Loucy (cell line): ENCODE measurements at regions not wholly inside any gene's neighbourhood (a gene's known extent, or its start where the extent isn't known, plus 50 kb on each side); places are given as distances from the start of the nearest gene placed in this dataset.

Source experiments
- H2AFZ ChIP-seq: fragments of 200-600 bp; sonication (generic); 2 replicates; pipeline ENCODE4 v1.6.0; 2016; ENCODE audit warnings: antibody characterized with exemption, mild to moderate bottlenecking, low read length, moderate library complexity
- H3F3A ChIP-seq: fragments of 200-600 bp; 2 replicates; pipeline ENCODE4 v1.6.0; 2016; ENCODE audit warnings: antibody characterized with exemption, low read depth, mild to moderate bottlenecking
- H3K27me3 ChIP-seq: fragments of 200-600 bp; sonication (generic); 2 replicates; pipeline ENCODE4 v1.6.1; 2014; ENCODE audit warnings: low read length, mild to moderate bottlenecking; ENCODE audit not compliant: insufficient read depth, poor library complexity, severe bottlenecking
- H3K36me3 ChIP-seq: fragments of 200-600 bp; sonication (generic); 2 replicates; pipeline ENCODE4 v1.6.1; 2016; ENCODE audit warnings: low read length; ENCODE audit not compliant: insufficient read depth
- H3K4me1 ChIP-seq: fragments of 200-600 bp; sonication (generic); 2 replicates; pipeline ENCODE4 v1.5.1; 2014; ENCODE audit warnings: low read length, mild to moderate bottlenecking; ENCODE audit not compliant: insufficient read depth, poor library complexity, severe bottlenecking
- H3K4me2 ChIP-seq: fragments of 200-600 bp; sonication (generic); 2 replicates; pipeline ENCODE4 v1.6.0; 2014; ENCODE audit warnings: antibody characterized with exemption, low read length, low read depth, mild to moderate bottlenecking; ENCODE audit not compliant: poor library complexity, severe bottlenecking
- H3K4me3 ChIP-seq: fragments of 200-600 bp; sonication (generic); 2 replicates; pipeline ENCODE4 v1.5.1; 2014; ENCODE audit warnings: low read length, mild to moderate bottlenecking, mixed read lengths; ENCODE audit not compliant: poor library complexity, severe bottlenecking
- H3K79me2 ChIP-seq: fragments of 200-600 bp; sonication (generic); 2 replicates; pipeline ENCODE4 v1.6.1; 2014; ENCODE audit warnings: low read length; ENCODE audit not compliant: insufficient read depth
- H3K9ac ChIP-seq: fragments of 200-600 bp; sonication (generic); 2 replicates; pipeline ENCODE4 v1.6.0; 2014; ENCODE audit warnings: mild to moderate bottlenecking, low read depth, low read length, moderate library complexity; ENCODE audit not compliant: poor library complexity, severe bottlenecking
- H3K9me2 ChIP-seq: fragments of 200-600 bp; sonication (generic); replicated peaks from 2 replicates; pipeline ENCODE4 v1.6.1; 2016; ENCODE audit warnings: low read depth, low read length, mixed read lengths
- H3K9me3 ChIP-seq: fragments of 200-600 bp; sonication (generic); 2 replicates; pipeline ENCODE4 v1.6.1; 2014; ENCODE audit warnings: mild to moderate bottlenecking, antibody characterized with exemption, low read length, low read depth; ENCODE audit not compliant: insufficient read depth
- H4K20me1 ChIP-seq: fragments of 200-600 bp; sonication (generic); 2 replicates; pipeline ENCODE4 v1.6.0; 2014; ENCODE audit warnings: antibody characterized with exemption, low read length, mild to moderate bottlenecking; ENCODE audit not compliant: insufficient read depth, poor library complexity, severe bottlenecking
- EZH2phosphoT487 ChIP-seq: fragments of 200-600 bp; IDR thresholded peaks from 2 replicates; pipeline ENCODE4 v1.6.1; 2018; ENCODE audit warnings: antibody characterized with exemption, mild to moderate bottlenecking, moderate library complexity, borderline replicate concordance
- TF ChIP-seq, protein P1 (sequence below): fragments of 200-600 bp; sonication (generic); conservative IDR thresholded peaks from 2 replicates; pipeline ENCODE4 v1.5.1; 2014; ENCODE audit warnings: mild to moderate bottlenecking, antibody characterized with exemption, low read length

DNA sequence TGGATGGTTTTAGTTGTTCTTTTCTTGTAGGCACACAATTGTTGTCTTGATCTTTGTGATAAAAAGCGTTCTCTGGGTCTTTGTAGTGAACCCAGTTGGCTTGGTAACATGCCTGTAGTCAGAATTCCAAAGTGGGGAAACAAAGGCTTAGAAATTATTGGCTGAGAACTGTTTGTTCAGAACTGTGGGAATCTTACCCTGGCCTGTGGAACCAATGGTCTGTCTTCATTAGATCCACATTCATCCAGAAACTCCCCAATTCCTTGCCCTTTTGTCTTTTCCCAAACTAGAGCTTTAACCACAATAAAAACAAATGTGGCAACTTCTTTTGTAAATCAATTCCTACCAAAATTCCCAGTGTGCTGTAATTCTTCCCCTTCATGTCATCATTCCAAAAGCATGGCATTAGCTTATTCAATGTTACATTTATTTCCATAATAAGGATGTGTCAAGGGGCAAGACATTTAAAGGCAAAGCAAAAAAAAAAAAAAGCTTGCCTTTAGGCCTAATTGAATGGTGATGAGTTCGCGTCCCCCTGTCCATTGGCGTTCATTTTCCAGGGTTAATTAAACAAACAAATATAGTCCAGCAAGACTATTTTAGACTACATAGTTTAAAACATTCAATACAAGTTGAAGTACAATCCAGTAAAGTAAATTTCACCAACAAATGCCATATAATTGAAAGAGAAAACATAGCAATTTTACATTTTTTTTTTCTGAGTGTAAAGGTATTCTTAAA, 249.8 kb upstream of the ZNF608 start:
- H3K9ac ChIP-seq: no peak overlapping the region
- no peaks in the 10 kb centered on the region for H3K9me3 ChIP-seq
- no peaks in the 10 kb centered on the region for H4K20me1 ChIP-seq
- H3K27me3 ChIP-seq: no peaks in the 10 kb centered on the region
- no peak overlapping the region for H3K4me3 ChIP-seq
- H3K9me2 ChIP-seq: no peaks in the 10 kb centered on the region
- H3K4me2 ChIP-seq: no peak overlapping the region
- H3K79me2 ChIP-seq: no peaks in the 10 kb centered on the region
- no peak for TF ChIP-seq EZH2phosphoT487
- TF ChIP-seq, protein P1, sequence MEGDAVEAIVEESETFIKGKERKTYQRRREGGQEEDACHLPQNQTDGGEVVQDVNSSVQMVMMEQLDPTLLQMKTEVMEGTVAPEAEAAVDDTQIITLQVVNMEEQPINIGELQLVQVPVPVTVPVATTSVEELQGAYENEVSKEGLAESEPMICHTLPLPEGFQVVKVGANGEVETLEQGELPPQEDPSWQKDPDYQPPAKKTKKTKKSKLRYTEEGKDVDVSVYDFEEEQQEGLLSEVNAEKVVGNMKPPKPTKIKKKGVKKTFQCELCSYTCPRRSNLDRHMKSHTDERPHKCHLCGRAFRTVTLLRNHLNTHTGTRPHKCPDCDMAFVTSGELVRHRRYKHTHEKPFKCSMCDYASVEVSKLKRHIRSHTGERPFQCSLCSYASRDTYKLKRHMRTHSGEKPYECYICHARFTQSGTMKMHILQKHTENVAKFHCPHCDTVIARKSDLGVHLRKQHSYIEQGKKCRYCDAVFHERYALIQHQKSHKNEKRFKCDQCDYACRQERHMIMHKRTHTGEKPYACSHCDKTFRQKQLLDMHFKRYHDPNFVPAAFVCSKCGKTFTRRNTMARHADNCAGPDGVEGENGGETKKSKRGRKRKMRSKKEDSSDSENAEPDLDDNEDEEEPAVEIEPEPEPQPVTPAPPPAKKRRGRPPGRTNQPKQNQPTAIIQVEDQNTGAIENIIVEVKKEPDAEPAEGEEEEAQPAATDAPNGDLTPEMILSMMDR: no peak
- no peaks in the 10 kb centered on the region for H3K4me1 ChIP-seq
- no peak overlapping the region for H2AFZ ChIP-seq
- no peaks in the 10 kb centered on the region for H3K36me3 ChIP-seq
- no peaks in the 10 kb centered on the region for H3F3A ChIP-seq

DNA sequence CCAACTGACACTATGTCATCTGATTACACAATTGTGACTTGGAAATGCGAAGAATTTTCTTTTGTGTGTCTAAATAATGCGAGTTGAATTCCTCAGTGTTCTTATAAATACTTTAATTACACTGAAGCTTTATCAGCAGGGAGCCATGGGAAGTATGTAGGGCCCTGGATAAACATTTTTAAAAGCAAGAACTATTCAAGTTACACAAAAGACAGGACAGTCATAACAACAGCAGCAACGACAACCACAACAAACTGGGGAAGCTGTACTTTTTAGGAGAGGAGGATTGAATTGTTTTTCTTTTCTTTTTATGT, 250.3 kb upstream of the ZNF608 start:
- H3K79me2 ChIP-seq: no peaks in the 10 kb centered on the region
- TF ChIP-seq, protein P1: no peak
- no peak for TF ChIP-seq EZH2phosphoT487

DNA sequence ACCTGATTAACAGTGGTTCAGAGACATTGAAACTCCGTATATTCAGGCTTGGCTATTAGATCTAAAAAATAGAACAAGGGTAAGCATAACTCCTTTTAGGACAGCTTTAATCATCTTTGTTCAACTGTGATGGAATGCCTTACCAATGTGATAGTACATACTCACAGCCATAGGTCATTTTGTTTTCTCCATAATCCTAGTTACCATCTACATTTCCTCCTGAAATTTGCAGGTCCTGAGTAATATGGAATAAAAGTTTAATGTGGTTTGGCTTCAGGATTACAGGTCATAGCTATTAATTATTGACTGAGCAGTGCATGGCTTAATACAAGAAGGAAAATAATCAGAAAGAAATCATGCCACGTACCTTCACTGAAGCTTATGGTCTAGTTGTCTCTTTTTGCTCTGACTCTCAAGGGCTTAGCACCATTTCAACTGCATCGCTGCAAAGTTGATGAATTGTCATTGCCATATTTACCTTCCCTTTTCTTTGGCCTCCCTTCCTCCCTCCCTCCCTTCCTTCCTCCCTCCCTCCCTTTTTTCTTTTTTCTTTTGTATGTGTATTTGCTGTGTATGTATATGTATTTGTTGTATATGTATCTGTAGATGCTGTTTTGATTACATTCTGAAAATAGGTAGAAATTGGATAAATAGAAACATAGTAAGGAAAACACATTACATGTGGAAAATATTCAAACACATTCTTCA, 250.9 kb upstream of the ZNF608 start:
- no peaks in the 10 kb centered on the region for H3K27me3 ChIP-seq
- no peaks in the 10 kb centered on the region for H3K9me2 ChIP-seq
- no peak overlapping the region for H2AFZ ChIP-seq
- no peaks in the 10 kb centered on the region for H3K79me2 ChIP-seq
- H3K4me1 ChIP-seq: no peaks in the 10 kb centered on the region
- H3K4me2 ChIP-seq: no peak overlapping the region
- no peak overlapping the region for H3K4me3 ChIP-seq
- no peaks in the 10 kb centered on the region for H3K9me3 ChIP-seq
- H3F3A ChIP-seq: no peaks in the 10 kb centered on the region
- no peak overlapping the region for H3K9ac ChIP-seq
- TF ChIP-seq, protein P1: no peak
- TF ChIP-seq EZH2phosphoT487: no peak
- no peaks in the 10 kb centered on the region for H4K20me1 ChIP-seq
- no peaks in the 10 kb centered on the region for H3K36me3 ChIP-seq

More for the DNA sequence above, 250.3 kb upstream of the ZNF608 start:
- H3K27me3 ChIP-seq: no peaks in the 10 kb centered on the region
- H3K9ac ChIP-seq: no peak overlapping the region
- no peaks in the 10 kb centered on the region for H3K9me2 ChIP-seq
- no peaks in the 10 kb centered on the region for H4K20me1 ChIP-seq
- no peak overlapping the region for H3K4me2 ChIP-seq
- no peak overlapping the region for H3K4me3 ChIP-seq
- H3K36me3 ChIP-seq: no peaks in the 10 kb centered on the region
- no peak overlapping the region for H2AFZ ChIP-seq
- no peaks in the 10 kb centered on the region for H3F3A ChIP-seq
- H3K4me1 ChIP-seq: no peaks in the 10 kb centered on the region
- no peaks in the 10 kb centered on the region for H3K9me3 ChIP-seq
